Vagina (tissue), 2 donors: ENCODE measurements at regions not wholly inside any gene's neighbourhood (a gene's known extent, or its start where the extent isn't known, plus 50 kb on each side); places are given as distances from the start of the nearest gene placed in this dataset.

Experiments used
- DNase-seq, 2 donors: peaks; one replicate each; pipeline ENCODE4 v3.0.0-alpha.2; 2017; ENCODE audit errors: extremely low spot score in 2 of 2
- H3K27ac ChIP-seq: fragments of 200-600 bp; sonication (generic); one replicate; pipeline ENCODE4 v1.5.1; 2019
- H3K27me3 ChIP-seq: fragments of 200-600 bp; sonication (generic); one replicate; pipeline ENCODE4 v1.5.1; 2019
- H3K36me3 ChIP-seq, 2 donors: fragments of 200-600 bp; sonication (generic); one replicate each; pipeline ENCODE4 v1.5.1; 2017 to 2019
- H3K4me1 ChIP-seq: fragments of 200-600 bp; sonication (generic); one replicate; pipeline ENCODE4 v1.5.1; 2019
- H3K4me3 ChIP-seq, 2 donors: fragments of 200-600 bp; sonication (generic); 1 replicate in 1 of 2; 2 replicates in 1 of 2; pipeline ENCODE4 v1.5.1; 2016 to 2019
- H3K9me3 ChIP-seq: fragments of 200-600 bp; sonication (generic); one replicate; pipeline ENCODE4 v1.5.1; 2019
- POLR2A ChIP-seq, 2 donors: fragments of 450-650 bp; IDR thresholded peaks; one replicate each; pipeline ENCODE4 v1.6.1; 2017; ENCODE audit warnings: antibody characterized with exemption in 2 of 2, mild to moderate bottlenecking in 2 of 2, moderate library complexity in 2 of 2
- POLR2AphosphoS5 ChIP-seq, 2 donors: sonication (generic); formaldehyde crosslinking; IDR thresholded peaks; one replicate each; pipeline ENCODE4 v1.9.0; 2017; ENCODE audit warnings: antibody characterized with exemption in 2 of 2, mild to moderate bottlenecking in 2 of 2, low read depth in 1 of 2; ENCODE audit not compliant: insufficient read depth in 1 of 2
- intact Hi-C: fragments of 100-400 bp; cut with DNase I; formaldehyde crosslinking; loops from one replicate; pipeline ENCODE4 v1.15.1; 2023
- TF ChIP-seq, protein P1 (sequence below), 3 experiments: fragments of 450-650 bp in 2 of 3; fragments of 200-600 bp in 1 of 3; sonication (generic) in 1 of 3; IDR thresholded peaks; one replicate each; pipeline ENCODE4 v1.5.1; 2017 to 2019; ENCODE audit warnings: antibody characterized with exemption in 3 of 3, mild to moderate bottlenecking in 2 of 3, moderate library complexity in 2 of 3

- no peaks in the 10 kb centered on the region for H3K27me3 ChIP-seq
- H3K4me3 ChIP-seq: no peak overlapping the region
- no peaks in the 10 kb centered on the region for H3K9me3 ChIP-seq
- no peak for DNase-seq
- H3K4me1 ChIP-seq: peaks cover 9% of the 10 kb centered on the region
- intact Hi-C loops: no loop called here
- no peak overlapping the region for H3K27ac ChIP-seq
- no peak for TF ChIP-seq POLR2AphosphoS5 (IDR thresholded peaks at IDR 0.05; ENCODE audit: insufficient read depth in 1 of 2, low read depth in 1 of 2)
- no peak for TF ChIP-seq POLR2A (IDR thresholded peaks at IDR 0.05)
- TF ChIP-seq, protein P1, sequence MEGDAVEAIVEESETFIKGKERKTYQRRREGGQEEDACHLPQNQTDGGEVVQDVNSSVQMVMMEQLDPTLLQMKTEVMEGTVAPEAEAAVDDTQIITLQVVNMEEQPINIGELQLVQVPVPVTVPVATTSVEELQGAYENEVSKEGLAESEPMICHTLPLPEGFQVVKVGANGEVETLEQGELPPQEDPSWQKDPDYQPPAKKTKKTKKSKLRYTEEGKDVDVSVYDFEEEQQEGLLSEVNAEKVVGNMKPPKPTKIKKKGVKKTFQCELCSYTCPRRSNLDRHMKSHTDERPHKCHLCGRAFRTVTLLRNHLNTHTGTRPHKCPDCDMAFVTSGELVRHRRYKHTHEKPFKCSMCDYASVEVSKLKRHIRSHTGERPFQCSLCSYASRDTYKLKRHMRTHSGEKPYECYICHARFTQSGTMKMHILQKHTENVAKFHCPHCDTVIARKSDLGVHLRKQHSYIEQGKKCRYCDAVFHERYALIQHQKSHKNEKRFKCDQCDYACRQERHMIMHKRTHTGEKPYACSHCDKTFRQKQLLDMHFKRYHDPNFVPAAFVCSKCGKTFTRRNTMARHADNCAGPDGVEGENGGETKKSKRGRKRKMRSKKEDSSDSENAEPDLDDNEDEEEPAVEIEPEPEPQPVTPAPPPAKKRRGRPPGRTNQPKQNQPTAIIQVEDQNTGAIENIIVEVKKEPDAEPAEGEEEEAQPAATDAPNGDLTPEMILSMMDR (IDR thresholded peaks at IDR 0.05): no peak
- H3K36me3 ChIP-seq: no peaks in the 10 kb centered on the region
Measured at GRCh38 chr1:229218612-229219025, 52.3 kb upstream of the RAB4A start.

DNA sequence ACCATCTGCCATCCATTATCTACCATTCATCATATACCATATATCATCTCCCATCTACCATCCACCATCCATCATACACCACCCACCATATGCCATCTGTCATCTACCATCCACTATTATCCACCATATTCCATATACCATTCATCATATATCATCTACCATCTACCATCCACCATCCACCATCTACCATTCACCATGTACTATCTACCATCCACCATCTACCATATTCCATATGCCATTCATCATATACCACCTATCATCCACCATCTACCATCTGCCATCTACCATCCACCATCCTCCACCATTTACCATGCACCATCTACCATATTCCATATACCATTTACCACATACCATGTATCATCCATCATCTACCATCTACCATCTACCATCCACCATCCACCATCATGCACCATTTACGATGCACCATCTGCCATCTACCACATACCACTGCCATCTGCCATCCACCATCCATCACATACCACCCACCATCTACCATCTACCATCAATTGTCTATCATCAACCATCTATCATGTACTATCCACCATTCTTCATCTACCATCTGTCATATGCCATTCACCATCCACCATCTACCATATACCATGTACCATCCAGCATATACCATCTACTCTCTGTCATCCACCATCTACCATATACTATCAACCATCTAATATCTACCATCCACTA is 50.6 kb upstream of the RAB4A start:
- no peak for TF ChIP-seq POLR2A (IDR thresholded peaks at IDR 0.05)
- TF ChIP-seq POLR2AphosphoS5 (IDR thresholded peaks at IDR 0.05; ENCODE audit: insufficient read depth in 1 of 2, low read depth in 1 of 2): no peak
- TF ChIP-seq, protein P1 (IDR thresholded peaks at IDR 0.05): no peak
- Histone ChIP-seq H3K27me3 (no peaks in the 10 kb centered on the region), H3K36me3 (no peaks in the 10 kb centered on the region), H3K27ac (no peak overlapping the region), H3K9me3 (no peaks in the 10 kb centered on the region), H3K4me1 (peaks cover 13% of the 10 kb centered on the region), H3K4me3 (no peak overlapping the region)
- DNase-seq: no peak
- intact Hi-C loops: no loop called here

- Histone ChIP-seq H3K4me1 (peaks cover 17% of the 10 kb centered on the region), H3K9me3 (no peaks in the 10 kb centered on the region), H3K27me3 (no peaks in the 10 kb centered on the region), H3K4me3 (no peak overlapping the region), H3K27ac (no peak overlapping the region), H3K36me3 (no peaks in the 10 kb centered on the region)
- TF ChIP-seq POLR2A (IDR thresholded peaks at IDR 0.05) (no peak), POLR2AphosphoS5 (IDR thresholded peaks at IDR 0.05; ENCODE audit: insufficient read depth in 1 of 2, low read depth in 1 of 2) (no peak)
- TF ChIP-seq, protein P1 (IDR thresholded peaks at IDR 0.05): no peak
- peak in 1 of 2 donors; percentile 49 for DNase-seq
- intact Hi-C loops: no loop called here
Measured at GRCh38 chr1:229221106-229222019, 49.5 kb upstream of the RAB4A start.
